ENCODE measurements at regions not wholly inside any gene's neighbourhood (a gene's known extent, or its start where the extent isn't known, plus 50 kb on each side); places are given as distances from the start of the nearest gene placed in this dataset.

- TF ChIP-seq CTCF (IDR thresholded peaks at IDR 0.05) (no peak), EZH2 (IDR thresholded peaks at IDR 0.05; ENCODE audit: borderline replicate concordance, insufficient read depth, low read depth, low read length, poor library complexity, severe bottlenecking) (no peak)
These were observed 252.7 kb upstream of the ZPLD1 start for GRCh38 chr3:102182162-102182561.

Data from B cell (primary cell).